ENCODE measurements at regions not wholly inside any gene's neighbourhood (a gene's known extent, or its start where the extent isn't known, plus 50 kb on each side); places are given as distances from the start of the nearest gene placed in this dataset.

DNA sequence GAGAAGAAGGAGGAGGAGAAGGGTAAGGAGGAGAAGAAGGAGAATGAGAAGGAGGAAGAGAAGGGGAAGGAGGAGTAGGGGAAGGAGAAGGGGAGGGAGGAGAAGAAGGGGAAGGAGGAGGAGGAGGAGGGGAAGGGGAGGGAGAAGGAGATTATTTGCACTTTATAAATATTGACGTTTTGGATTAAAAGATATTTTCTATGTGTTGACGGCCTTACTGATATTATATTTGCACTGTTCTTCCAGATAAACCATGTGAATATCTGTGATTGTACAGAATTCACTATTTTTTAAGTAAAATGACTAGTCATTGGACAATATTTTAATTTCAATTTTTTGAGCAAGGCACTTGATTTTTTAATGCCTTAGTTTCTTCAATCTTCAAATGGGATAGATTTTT, 310.5 kb upstream of the DNAJC19 start (continued):
- TF ChIP-seq, protein P1, sequence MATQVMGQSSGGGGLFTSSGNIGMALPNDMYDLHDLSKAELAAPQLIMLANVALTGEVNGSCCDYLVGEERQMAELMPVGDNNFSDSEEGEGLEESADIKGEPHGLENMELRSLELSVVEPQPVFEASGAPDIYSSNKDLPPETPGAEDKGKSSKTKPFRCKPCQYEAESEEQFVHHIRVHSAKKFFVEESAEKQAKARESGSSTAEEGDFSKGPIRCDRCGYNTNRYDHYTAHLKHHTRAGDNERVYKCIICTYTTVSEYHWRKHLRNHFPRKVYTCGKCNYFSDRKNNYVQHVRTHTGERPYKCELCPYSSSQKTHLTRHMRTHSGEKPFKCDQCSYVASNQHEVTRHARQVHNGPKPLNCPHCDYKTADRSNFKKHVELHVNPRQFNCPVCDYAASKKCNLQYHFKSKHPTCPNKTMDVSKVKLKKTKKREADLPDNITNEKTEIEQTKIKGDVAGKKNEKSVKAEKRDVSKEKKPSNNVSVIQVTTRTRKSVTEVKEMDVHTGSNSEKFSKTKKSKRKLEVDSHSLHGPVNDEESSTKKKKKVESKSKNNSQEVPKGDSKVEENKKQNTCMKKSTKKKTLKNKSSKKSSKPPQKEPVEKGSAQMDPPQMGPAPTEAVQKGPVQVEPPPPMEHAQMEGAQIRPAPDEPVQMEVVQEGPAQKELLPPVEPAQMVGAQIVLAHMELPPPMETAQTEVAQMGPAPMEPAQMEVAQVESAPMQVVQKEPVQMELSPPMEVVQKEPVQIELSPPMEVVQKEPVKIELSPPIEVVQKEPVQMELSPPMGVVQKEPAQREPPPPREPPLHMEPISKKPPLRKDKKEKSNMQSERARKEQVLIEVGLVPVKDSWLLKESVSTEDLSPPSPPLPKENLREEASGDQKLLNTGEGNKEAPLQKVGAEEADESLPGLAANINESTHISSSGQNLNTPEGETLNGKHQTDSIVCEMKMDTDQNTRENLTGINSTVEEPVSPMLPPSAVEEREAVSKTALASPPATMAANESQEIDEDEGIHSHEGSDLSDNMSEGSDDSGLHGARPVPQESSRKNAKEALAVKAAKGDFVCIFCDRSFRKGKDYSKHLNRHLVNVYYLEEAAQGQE (IDR thresholded peaks at IDR 0.05; ENCODE audit: unreplicated experiment): no peak
- TF ChIP-seq ZNF114 (CRISPR knock-in tag; IDR thresholded peaks at IDR 0.05): no peak
- TF ChIP-seq CREB1 (CRISPR knock-in tag; IDR thresholded peaks at IDR 0.05; ENCODE audit: low read depth): no peak
- TF ChIP-seq EZH2 (IDR thresholded peaks at IDR 0.05; ENCODE audit: low read depth, unreplicated experiment): no peak
- no peak for TF ChIP-seq POLR2AphosphoS5 (IDR thresholded peaks at IDR 0.05; ENCODE audit: low read depth)

DNA sequence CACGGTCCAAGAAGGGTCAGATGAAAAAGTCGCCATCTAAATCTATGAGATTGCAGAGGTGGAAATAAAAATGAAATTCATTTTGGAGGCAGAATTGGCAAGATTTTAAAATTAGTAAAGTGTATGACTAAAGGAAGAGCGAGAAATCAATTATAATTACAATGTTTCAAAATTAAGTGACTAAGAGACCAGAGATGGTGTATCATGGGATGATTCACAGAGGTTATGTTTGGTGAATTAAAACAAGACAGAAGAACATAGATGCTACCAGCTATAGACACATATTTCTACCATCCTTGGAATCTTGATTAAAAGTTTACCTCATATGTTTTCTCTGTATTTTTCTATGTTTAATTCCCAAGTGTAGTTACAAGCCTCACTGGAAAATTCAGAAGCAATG, 308.9 kb upstream of the DNAJC19 start:
- H3K79me2 ChIP-seq (replicated peaks; ENCODE audit: insufficient read depth): no peaks in the 10 kb centered on the region
- Mint-ChIP-seq H3K36me3 (ENCODE audit: low read depth) (no peaks in the 10 kb centered on the region), H3K4me3 (no peak overlapping the region)

DNA sequence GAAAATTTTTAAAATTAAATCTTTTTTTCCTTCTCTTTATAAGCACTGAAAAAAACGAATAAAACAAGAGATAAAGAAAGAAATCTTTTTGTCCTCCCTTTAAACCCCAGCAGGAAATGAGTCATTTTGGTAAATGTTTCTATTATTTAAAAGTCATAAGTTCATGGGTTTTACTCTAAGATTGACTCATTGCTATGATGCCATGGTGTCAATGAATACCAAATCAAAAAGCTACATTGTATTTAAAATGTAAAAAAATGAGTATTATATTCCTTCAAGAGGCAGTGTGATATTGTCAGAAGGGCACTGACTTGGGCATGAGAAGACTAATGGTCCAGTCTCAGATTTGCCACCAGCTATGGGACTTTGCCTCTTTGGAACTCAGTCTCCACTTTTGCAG, 303.4 kb upstream of the DNAJC19 start:
- Mint-ChIP-seq H3K27ac (no peak overlapping the region), H3K27me3 (ENCODE audit: insufficient read depth, low read depth, poor library complexity) (peaks cover 2% of the 10 kb centered on the region), H3K4me1 (peaks cover 22% of the 10 kb centered on the region), H3K9me3 (no peaks in the 10 kb centered on the region), H3K36me3 (ENCODE audit: low read depth) (no peaks in the 10 kb centered on the region), H3K4me3 (no peak overlapping the region)
- Histone ChIP-seq H3F3A (replicated peaks; ENCODE audit: low read depth) (no peaks in the 10 kb centered on the region), H3K27me3 (ENCODE audit: insufficient read depth) (no peaks in the 10 kb centered on the region), H3K79me2 (replicated peaks; ENCODE audit: insufficient read depth) (no peaks in the 10 kb centered on the region), H3K27ac (ENCODE audit: low read depth) (no peak overlapping the region), H3K4me1 (ENCODE audit: insufficient read depth) (peaks cover 27% of the 10 kb centered on the region), H3K9me2 (ENCODE audit: insufficient read depth) (no peaks in the 10 kb centered on the region), H3K4me2 (no peak overlapping the region), H4K20me1 (replicated peaks; ENCODE audit: insufficient read depth) (no peaks in the 10 kb centered on the region), H2AFZ (no peak overlapping the region), H3K36me3 (ENCODE audit: insufficient read depth) (no peaks in the 10 kb centered on the region), H3K4me3 (no peak overlapping the region)
- DNase-seq (ENCODE audit: low spot score): no peak
- no peak for ATAC-seq
- no peak for TF ChIP-seq EZH2phosphoT487 (IDR thresholded peaks at IDR 0.05; ENCODE audit: unreplicated experiment)
- TF ChIP-seq STAT1 (IDR thresholded peaks at IDR 0.05; ENCODE audit: unreplicated experiment): no peak
- no peak for TF ChIP-seq JUNB (IDR thresholded peaks at IDR 0.05; ENCODE audit: unreplicated experiment)
- TF ChIP-seq, protein P2, sequence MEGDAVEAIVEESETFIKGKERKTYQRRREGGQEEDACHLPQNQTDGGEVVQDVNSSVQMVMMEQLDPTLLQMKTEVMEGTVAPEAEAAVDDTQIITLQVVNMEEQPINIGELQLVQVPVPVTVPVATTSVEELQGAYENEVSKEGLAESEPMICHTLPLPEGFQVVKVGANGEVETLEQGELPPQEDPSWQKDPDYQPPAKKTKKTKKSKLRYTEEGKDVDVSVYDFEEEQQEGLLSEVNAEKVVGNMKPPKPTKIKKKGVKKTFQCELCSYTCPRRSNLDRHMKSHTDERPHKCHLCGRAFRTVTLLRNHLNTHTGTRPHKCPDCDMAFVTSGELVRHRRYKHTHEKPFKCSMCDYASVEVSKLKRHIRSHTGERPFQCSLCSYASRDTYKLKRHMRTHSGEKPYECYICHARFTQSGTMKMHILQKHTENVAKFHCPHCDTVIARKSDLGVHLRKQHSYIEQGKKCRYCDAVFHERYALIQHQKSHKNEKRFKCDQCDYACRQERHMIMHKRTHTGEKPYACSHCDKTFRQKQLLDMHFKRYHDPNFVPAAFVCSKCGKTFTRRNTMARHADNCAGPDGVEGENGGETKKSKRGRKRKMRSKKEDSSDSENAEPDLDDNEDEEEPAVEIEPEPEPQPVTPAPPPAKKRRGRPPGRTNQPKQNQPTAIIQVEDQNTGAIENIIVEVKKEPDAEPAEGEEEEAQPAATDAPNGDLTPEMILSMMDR (conservative IDR thresholded peaks at IDR 0.05; ENCODE audit: low read depth in 2 of 2): no peak

More for the DNA sequence above, 308.9 kb upstream of the DNAJC19 start:
- DNase-seq (ENCODE audit: low spot score) (no peak), ATAC-seq (no peak)
- peaks cover 16% of the 10 kb centered on the region; the same call in 2 of the 3 replicates for H3K4me1 Mint-ChIP-seq
- H3K4me3 ChIP-seq: no peak overlapping the region
- H3K36me3 ChIP-seq (ENCODE audit: insufficient read depth): no peaks in the 10 kb centered on the region
- no peaks in the 10 kb centered on the region for H4K20me1 ChIP-seq (replicated peaks; ENCODE audit: insufficient read depth)
- no peak overlapping the region for H3K27ac ChIP-seq (ENCODE audit: low read depth)
- no peaks in the 10 kb centered on the region for H3F3A ChIP-seq (replicated peaks; ENCODE audit: low read depth)
- H3K9me3 Mint-ChIP-seq: no peaks in the 10 kb centered on the region
- H3K4me1 ChIP-seq (ENCODE audit: insufficient read depth): peaks cover 11% of the 10 kb centered on the region
- H3K27me3 ChIP-seq (ENCODE audit: insufficient read depth): no peaks in the 10 kb centered on the region
- TF ChIP-seq, protein P3, sequence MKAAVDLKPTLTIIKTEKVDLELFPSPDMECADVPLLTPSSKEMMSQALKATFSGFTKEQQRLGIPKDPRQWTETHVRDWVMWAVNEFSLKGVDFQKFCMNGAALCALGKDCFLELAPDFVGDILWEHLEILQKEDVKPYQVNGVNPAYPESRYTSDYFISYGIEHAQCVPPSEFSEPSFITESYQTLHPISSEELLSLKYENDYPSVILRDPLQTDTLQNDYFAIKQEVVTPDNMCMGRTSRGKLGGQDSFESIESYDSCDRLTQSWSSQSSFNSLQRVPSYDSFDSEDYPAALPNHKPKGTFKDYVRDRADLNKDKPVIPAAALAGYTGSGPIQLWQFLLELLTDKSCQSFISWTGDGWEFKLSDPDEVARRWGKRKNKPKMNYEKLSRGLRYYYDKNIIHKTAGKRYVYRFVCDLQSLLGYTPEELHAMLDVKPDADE (IDR thresholded peaks at IDR 0.05): no peak
- no peak for TF ChIP-seq ZNF331 (CRISPR knock-in tag; IDR thresholded peaks at IDR 0.05; ENCODE audit: low read depth)
- H2AFZ ChIP-seq: no peak overlapping the region
- no peaks in the 10 kb centered on the region for H3K27me3 Mint-ChIP-seq (ENCODE audit: insufficient read depth, low read depth, poor library complexity)
- no peak overlapping the region for H3K4me2 ChIP-seq
- H3K9me2 ChIP-seq (ENCODE audit: insufficient read depth): no peaks in the 10 kb centered on the region
- H3K27ac Mint-ChIP-seq: no peak overlapping the region

Measured in GM23338 (cell line).